ENCODE measurements at regions not wholly inside any gene's neighbourhood (a gene's known extent, or its start where the extent isn't known, plus 50 kb on each side); places are given as distances from the start of the nearest gene placed in this dataset.
"Not testable (repeated sequence)": the region's sequence is repeated elsewhere in the genome, so short reads cannot be mapped to it uniquely, and the experiment has no call there.

GRCh38 chr4:120202222-120202621 lies 135.6 kb upstream of the MAD2L1 start:
- 36% methylated on average over 2 of the region's 2 CpGs for WGBS (ENCODE audit: missing lambda C conversion rate)
- ChIA-PET CTCF (no interaction called here), POLR2A (no interaction called here)
- ATAC-seq: no peak
- H3K9me3 ChIP-seq: no peaks in the 10 kb centered on the region
- H3K4me1 ChIP-seq: no peaks in the 10 kb centered on the region
- H3K4me3 ChIP-seq: no peak overlapping the region
- no peak for FAIRE-seq
- H3K4me2 ChIP-seq: no peak overlapping the region
- DNase-seq (ENCODE audit: low read depth in 1 of 2, low spot score in 1 of 2): no peak
- no peak for TF ChIP-seq SREBF2 (IDR thresholded peaks at IDR 0.05)
- TF ChIP-seq HOXA7 (CRISPR knock-in tag; IDR thresholded peaks at IDR 0.05): no peak
- no peak for TF ChIP-seq ZFP36 (IDR thresholded peaks at IDR 0.05; ENCODE audit: borderline replicate concordance, partially characterized antibody)
- TF ChIP-seq, protein P1, sequence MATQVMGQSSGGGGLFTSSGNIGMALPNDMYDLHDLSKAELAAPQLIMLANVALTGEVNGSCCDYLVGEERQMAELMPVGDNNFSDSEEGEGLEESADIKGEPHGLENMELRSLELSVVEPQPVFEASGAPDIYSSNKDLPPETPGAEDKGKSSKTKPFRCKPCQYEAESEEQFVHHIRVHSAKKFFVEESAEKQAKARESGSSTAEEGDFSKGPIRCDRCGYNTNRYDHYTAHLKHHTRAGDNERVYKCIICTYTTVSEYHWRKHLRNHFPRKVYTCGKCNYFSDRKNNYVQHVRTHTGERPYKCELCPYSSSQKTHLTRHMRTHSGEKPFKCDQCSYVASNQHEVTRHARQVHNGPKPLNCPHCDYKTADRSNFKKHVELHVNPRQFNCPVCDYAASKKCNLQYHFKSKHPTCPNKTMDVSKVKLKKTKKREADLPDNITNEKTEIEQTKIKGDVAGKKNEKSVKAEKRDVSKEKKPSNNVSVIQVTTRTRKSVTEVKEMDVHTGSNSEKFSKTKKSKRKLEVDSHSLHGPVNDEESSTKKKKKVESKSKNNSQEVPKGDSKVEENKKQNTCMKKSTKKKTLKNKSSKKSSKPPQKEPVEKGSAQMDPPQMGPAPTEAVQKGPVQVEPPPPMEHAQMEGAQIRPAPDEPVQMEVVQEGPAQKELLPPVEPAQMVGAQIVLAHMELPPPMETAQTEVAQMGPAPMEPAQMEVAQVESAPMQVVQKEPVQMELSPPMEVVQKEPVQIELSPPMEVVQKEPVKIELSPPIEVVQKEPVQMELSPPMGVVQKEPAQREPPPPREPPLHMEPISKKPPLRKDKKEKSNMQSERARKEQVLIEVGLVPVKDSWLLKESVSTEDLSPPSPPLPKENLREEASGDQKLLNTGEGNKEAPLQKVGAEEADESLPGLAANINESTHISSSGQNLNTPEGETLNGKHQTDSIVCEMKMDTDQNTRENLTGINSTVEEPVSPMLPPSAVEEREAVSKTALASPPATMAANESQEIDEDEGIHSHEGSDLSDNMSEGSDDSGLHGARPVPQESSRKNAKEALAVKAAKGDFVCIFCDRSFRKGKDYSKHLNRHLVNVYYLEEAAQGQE (IDR thresholded peaks at IDR 0.05): no peak
- no peak for TF ChIP-seq EHMT2 (IDR thresholded peaks at IDR 0.05; ENCODE audit: low read depth)
- no peak for TF ChIP-seq HES2 (IDR thresholded peaks at IDR 0.05)
- TF ChIP-seq MAZ (IDR thresholded peaks at IDR 0.05; ENCODE audit: borderline replicate concordance, low read depth, low read length): no peak
- no peak for TF ChIP-seq ESRRA (IDR thresholded peaks at IDR 0.05; ENCODE audit: borderline replicate concordance, low read length)
- no peak for TF ChIP-seq POLR2A (IDR thresholded peaks at IDR 0.05; ENCODE audit: low read length)
- TF ChIP-seq, protein P2, sequence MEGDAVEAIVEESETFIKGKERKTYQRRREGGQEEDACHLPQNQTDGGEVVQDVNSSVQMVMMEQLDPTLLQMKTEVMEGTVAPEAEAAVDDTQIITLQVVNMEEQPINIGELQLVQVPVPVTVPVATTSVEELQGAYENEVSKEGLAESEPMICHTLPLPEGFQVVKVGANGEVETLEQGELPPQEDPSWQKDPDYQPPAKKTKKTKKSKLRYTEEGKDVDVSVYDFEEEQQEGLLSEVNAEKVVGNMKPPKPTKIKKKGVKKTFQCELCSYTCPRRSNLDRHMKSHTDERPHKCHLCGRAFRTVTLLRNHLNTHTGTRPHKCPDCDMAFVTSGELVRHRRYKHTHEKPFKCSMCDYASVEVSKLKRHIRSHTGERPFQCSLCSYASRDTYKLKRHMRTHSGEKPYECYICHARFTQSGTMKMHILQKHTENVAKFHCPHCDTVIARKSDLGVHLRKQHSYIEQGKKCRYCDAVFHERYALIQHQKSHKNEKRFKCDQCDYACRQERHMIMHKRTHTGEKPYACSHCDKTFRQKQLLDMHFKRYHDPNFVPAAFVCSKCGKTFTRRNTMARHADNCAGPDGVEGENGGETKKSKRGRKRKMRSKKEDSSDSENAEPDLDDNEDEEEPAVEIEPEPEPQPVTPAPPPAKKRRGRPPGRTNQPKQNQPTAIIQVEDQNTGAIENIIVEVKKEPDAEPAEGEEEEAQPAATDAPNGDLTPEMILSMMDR (IDR thresholded peaks at IDR 0.05): no peak
- TF ChIP-seq, protein P3, sequence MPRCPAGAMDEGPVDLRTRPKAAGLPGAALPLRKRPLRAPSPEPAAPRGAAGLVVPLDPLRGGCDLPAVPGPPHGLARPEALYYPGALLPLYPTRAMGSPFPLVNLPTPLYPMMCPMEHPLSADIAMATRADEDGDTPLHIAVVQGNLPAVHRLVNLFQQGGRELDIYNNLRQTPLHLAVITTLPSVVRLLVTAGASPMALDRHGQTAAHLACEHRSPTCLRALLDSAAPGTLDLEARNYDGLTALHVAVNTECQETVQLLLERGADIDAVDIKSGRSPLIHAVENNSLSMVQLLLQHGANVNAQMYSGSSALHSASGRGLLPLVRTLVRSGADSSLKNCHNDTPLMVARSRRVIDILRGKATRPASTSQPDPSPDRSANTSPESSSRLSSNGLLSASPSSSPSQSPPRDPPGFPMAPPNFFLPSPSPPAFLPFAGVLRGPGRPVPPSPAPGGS (IDR thresholded peaks at IDR 0.05): no peak
- TF ChIP-seq CHD2 (IDR thresholded peaks at IDR 0.05; ENCODE audit: low read length, partially characterized antibody): no peak
- no peak overlapping the region for H3K27ac ChIP-seq

GRCh38 chr4:120200573-120201110 lies 134.0 kb upstream of the MAD2L1 start:
- H3K4me3 ChIP-seq; H3K9me3 ChIP-seq; ATAC-seq; POLR2A ChIA-PET; H3K4me1 ChIP-seq; FAIRE-seq; H3K27ac ChIP-seq; DNase-seq (ENCODE audit: low read depth in 1 of 2, low spot score in 1 of 2); CTCF ChIA-PET; H3K4me2 ChIP-seq: not testable (repeated sequence)
- WGBS (ENCODE audit: missing lambda C conversion rate): 51% methylated on average over 4 of the region's 4 CpGs

GRCh38 chr4:120198411-120198810 lies 131.8 kb upstream of the MAD2L1 start:
- Histone ChIP-seq H3K9me3 (no peaks in the 10 kb centered on the region), H3K4me3 (no peak overlapping the region), H3K27ac (no peak overlapping the region), H3K4me1 (no peaks in the 10 kb centered on the region), H3K4me2 (no peak overlapping the region)
- DNase-seq (ENCODE audit: low read depth in 1 of 2, low spot score in 1 of 2) (no peak), ATAC-seq (no peak), FAIRE-seq (no peak)
- TF ChIP-seq EP300 (IDR thresholded peaks at IDR 0.05) (no peak), CHD4 (IDR thresholded peaks at IDR 0.05; ENCODE audit: borderline replicate concordance) (no peak), TFCP2L1 (CRISPR knock-in tag; IDR thresholded peaks at IDR 0.05) (no peak), KDM5A (IDR thresholded peaks at IDR 0.05) (no peak), FOSL2 (IDR thresholded peaks at IDR 0.05) (no peak), FOSL2 (CRISPR knock-in tag; IDR thresholded peaks at IDR 0.05) (no peak), EHMT2 (IDR thresholded peaks at IDR 0.05; ENCODE audit: low read depth) (no peak)
- WGBS (ENCODE audit: missing lambda C conversion rate): 3% methylated on average over 2 of the region's 2 CpGs
- CTCF ChIA-PET: no interaction called here
- POLR2A ChIA-PET: no interaction called here

Data from A549 (cell line).